ENCODE measurements at regions not wholly inside any gene's neighbourhood (a gene's known extent, or its start where the extent isn't known, plus 50 kb on each side); places are given as distances from the start of the nearest gene placed in this dataset.

DNA sequence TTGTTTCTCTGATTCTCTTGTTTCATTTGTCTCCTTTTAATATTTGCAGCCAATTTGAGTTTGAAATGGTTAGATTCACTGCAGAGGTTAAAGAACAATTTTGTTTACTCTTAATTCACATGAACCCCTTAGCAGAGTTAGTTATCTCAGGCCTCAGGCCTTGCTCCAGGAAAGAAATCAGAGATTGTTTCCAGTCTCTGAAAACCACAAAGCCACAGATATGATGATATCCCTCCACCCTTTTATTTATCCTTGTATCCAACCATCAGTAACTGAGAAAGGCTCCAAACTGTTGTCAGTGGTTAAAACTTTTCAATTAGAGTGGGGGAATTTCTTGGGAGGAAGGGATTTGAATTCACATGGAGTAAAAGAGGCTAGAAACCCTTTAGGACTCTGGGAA, 406.0 kb upstream of the DMAC1 start:
- ChIA-PET CTCF (no interaction called here), POLR2A (no interaction called here)
- FAIRE-seq (no peak), DNase-seq (ENCODE audit: low read depth, low spot score) (no peak)
- Histone ChIP-seq H3K4me2 (ENCODE audit: insufficient read depth, low read length) (no peak overlapping the region), H3K4me3 (replicated peaks in 1 of 3; ENCODE audit: insufficient read depth in 1 of 3, low read depth in 1 of 3, low read length in 3 of 3) (no peak overlapping the region), H3K36me3 (ENCODE audit: control insufficient read depth in 2 of 2, extremely low read depth in 1 of 2, insufficient read depth in 2 of 2, low read length in 2 of 2) (no peaks in the 10 kb centered on the region), H3K27me3 (ENCODE audit: control insufficient read depth in 2 of 2, insufficient read depth in 2 of 2, low read length in 2 of 2) (no peaks in the 10 kb centered on the region), H3K9me1 (replicated peaks; ENCODE audit: control insufficient read depth, extremely low read depth, insufficient read depth, low read length) (no peaks in the 10 kb centered on the region), H3K79me2 (ENCODE audit: control insufficient read depth, insufficient read depth, low read length) (no peaks in the 10 kb centered on the region), H3K4me1 (ENCODE audit: control insufficient read depth, extremely low read depth, insufficient read depth, low read length) (no peaks in the 10 kb centered on the region), H4K20me1 (replicated peaks; ENCODE audit: control insufficient read depth, extremely low read depth, insufficient read depth, low read length) (no peaks in the 10 kb centered on the region), H3K27ac (ENCODE audit: insufficient read depth, low read depth, low read length) (no peak overlapping the region), H2AFZ (ENCODE audit: low read depth, low read length) (no peak overlapping the region), H3K9me3 (replicated peaks; ENCODE audit: control insufficient read depth, insufficient read depth, low read length) (no peaks in the 10 kb centered on the region), H3K9ac (replicated peaks; ENCODE audit: extremely low read depth, insufficient read depth, low read length) (no peak overlapping the region)
- TF ChIP-seq JUN (IDR thresholded peaks at IDR 0.05; ENCODE audit: borderline replicate concordance, insufficient read depth, insufficient read length, low read depth) (no peak), EZH2 (IDR thresholded peaks at IDR 0.05; ENCODE audit: borderline replicate concordance, low read depth, low read length, severe bottlenecking) (no peak), FOS (IDR thresholded peaks at IDR 0.05; ENCODE audit: borderline replicate concordance, insufficient read depth, low read length) (no peak), POLR2A (IDR thresholded peaks at IDR 0.05; ENCODE audit: low read depth, low read length) (no peak), POLR2AphosphoS5 (IDR thresholded peaks at IDR 0.05; ENCODE audit: insufficient read depth, low read depth, low read length) (no peak)
- TF ChIP-seq, protein P1, sequence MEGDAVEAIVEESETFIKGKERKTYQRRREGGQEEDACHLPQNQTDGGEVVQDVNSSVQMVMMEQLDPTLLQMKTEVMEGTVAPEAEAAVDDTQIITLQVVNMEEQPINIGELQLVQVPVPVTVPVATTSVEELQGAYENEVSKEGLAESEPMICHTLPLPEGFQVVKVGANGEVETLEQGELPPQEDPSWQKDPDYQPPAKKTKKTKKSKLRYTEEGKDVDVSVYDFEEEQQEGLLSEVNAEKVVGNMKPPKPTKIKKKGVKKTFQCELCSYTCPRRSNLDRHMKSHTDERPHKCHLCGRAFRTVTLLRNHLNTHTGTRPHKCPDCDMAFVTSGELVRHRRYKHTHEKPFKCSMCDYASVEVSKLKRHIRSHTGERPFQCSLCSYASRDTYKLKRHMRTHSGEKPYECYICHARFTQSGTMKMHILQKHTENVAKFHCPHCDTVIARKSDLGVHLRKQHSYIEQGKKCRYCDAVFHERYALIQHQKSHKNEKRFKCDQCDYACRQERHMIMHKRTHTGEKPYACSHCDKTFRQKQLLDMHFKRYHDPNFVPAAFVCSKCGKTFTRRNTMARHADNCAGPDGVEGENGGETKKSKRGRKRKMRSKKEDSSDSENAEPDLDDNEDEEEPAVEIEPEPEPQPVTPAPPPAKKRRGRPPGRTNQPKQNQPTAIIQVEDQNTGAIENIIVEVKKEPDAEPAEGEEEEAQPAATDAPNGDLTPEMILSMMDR (IDR thresholded peaks at IDR 0.05; ENCODE audit: extremely low read depth in 1 of 2, insufficient read depth in 1 of 2, low read depth in 1 of 2, low read length in 2 of 2): no peak
- TF ChIP-seq, protein P2, sequence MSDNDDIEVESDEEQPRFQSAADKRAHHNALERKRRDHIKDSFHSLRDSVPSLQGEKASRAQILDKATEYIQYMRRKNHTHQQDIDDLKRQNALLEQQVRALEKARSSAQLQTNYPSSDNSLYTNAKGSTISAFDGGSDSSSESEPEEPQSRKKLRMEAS (IDR thresholded peaks at IDR 0.05; ENCODE audit: insufficient read depth, insufficient read length): no peak
- dilution Hi-C loops (cut with MboI; ENCODE audit: extremely low pct_ligation_motif_present, low sequenced_read_pairs) (no loop called here), intact Hi-C loops (cut with micrococcal nuclease) (no loop called here)
- BruUV-seq (replicated peaks): no TSS peak

Data from endothelial cell of umbilical vein (primary cell).